ENCODE measurements at regions not wholly inside any gene's neighbourhood (a gene's known extent, or its start where the extent isn't known, plus 50 kb on each side); places are given as distances from the start of the nearest gene placed in this dataset.

- peak overlapping the region; percentile 10 to 58 for H3K27ac ChIP-seq
- DNase-seq (ENCODE audit: low spot score) = no peak
- no peak overlapping the region for H3K4me3 ChIP-seq
- H3K36me3 ChIP-seq = no peaks in the 10 kb centered on the region
- no peaks in the 10 kb centered on the region for H3K27me3 ChIP-seq (replicated peaks; ENCODE audit: insufficient read depth)
- TF ChIP-seq, protein P1, sequence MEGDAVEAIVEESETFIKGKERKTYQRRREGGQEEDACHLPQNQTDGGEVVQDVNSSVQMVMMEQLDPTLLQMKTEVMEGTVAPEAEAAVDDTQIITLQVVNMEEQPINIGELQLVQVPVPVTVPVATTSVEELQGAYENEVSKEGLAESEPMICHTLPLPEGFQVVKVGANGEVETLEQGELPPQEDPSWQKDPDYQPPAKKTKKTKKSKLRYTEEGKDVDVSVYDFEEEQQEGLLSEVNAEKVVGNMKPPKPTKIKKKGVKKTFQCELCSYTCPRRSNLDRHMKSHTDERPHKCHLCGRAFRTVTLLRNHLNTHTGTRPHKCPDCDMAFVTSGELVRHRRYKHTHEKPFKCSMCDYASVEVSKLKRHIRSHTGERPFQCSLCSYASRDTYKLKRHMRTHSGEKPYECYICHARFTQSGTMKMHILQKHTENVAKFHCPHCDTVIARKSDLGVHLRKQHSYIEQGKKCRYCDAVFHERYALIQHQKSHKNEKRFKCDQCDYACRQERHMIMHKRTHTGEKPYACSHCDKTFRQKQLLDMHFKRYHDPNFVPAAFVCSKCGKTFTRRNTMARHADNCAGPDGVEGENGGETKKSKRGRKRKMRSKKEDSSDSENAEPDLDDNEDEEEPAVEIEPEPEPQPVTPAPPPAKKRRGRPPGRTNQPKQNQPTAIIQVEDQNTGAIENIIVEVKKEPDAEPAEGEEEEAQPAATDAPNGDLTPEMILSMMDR (IDR thresholded peaks at IDR 0.05) = no peak
- ATAC-seq (ENCODE audit: insufficient number of reproducible peaks, low FRiP score, low read depth) = no peak
- peaks cover 19 to 55% of the 10 kb centered on the region in 2 donors for H3K4me1 ChIP-seq (ENCODE audit: control insufficient read depth in 1 of 2, low read depth in 2 of 2)
- H3K9me3 ChIP-seq = no peaks in the 10 kb centered on the region
Observed at GRCh38 chr17:63358111-63358839, 87.8 kb downstream of the CYB561 start.

DNA sequence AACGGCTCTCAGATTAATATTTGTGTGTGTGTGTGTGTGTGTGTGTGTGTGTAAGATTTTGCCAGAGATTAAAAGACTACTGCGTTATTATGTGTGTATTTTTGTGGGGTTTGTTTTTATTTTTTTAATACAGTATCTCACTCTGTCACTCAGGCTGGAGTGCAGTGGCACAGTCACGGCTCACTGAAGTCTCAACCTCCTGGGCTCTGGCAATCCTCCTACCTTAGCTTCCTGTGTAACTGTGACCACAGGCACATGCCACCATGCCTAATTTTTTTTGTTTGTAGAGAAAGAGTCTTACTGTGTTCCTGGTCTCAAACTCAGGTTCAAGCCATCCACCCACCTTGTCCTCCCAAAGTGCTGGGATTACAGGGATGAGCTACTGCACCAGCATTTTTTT is 87.2 kb downstream of the CYB561 start:
- no peaks in the 10 kb centered on the region for H3K9me3 ChIP-seq
- ATAC-seq (ENCODE audit: insufficient number of reproducible peaks, low FRiP score, low read depth) = no peak
- H3K4me1 ChIP-seq (ENCODE audit: control insufficient read depth in 1 of 2, low read depth in 2 of 2) = peaks cover 19 to 51% of the 10 kb centered on the region in 2 donors
- H3K27me3 ChIP-seq (replicated peaks; ENCODE audit: insufficient read depth) = no peaks in the 10 kb centered on the region
- DNase-seq (ENCODE audit: low spot score) = no peak
- no peak overlapping the region for H3K4me3 ChIP-seq
- no peaks in the 10 kb centered on the region for H3K36me3 ChIP-seq
- TF ChIP-seq, protein P1 (IDR thresholded peaks at IDR 0.05) = no peak
- H3K27ac ChIP-seq = no peak overlapping the region

DNA sequence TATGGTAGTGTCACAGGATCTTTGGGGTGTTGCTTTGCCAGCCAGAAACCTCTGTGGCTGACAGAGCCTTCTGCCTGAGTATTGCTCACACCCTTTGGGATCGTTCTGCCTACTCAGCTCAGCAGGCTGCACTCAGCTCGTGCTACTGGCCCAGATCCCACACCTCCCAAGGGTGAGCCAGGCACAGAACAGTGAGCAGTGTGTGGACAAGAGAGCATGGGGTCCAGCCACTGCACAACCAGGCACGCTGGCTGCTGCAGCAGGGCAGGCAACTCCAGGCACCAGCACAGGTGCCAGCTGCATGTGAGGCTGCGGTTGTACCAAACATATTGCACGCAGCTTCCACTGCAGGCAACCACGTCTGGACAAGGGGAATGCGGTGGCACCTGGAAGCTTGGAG is 84.9 kb downstream of the CYB561 start:
- Histone ChIP-seq H3K9me3 (no peaks in the 10 kb centered on the region), H3K36me3 (no peaks in the 10 kb centered on the region), H3K4me3 (no peak overlapping the region), H3K27me3 (replicated peaks; ENCODE audit: insufficient read depth) (no peaks in the 10 kb centered on the region), H3K27ac (no peak overlapping the region), H3K4me1 (ENCODE audit: control insufficient read depth in 1 of 2, low read depth in 2 of 2) (peaks cover 11 to 29% of the 10 kb centered on the region in 2 donors)
- TF ChIP-seq, protein P1 (IDR thresholded peaks at IDR 0.05) = no peak
- no peak for ATAC-seq (ENCODE audit: insufficient number of reproducible peaks, low FRiP score, low read depth)
- no peak for DNase-seq (ENCODE audit: low spot score)

- H3K9me3 ChIP-seq = no peaks in the 10 kb centered on the region
- H3K36me3 ChIP-seq = no peaks in the 10 kb centered on the region
- no peak for ATAC-seq (ENCODE audit: insufficient number of reproducible peaks, low FRiP score, low read depth)
- no peak for DNase-seq (ENCODE audit: low spot score)
- no peak overlapping the region for H3K4me3 ChIP-seq
- H3K4me1 ChIP-seq (ENCODE audit: control insufficient read depth in 1 of 2, low read depth in 2 of 2) = peaks cover 7 to 20% of the 10 kb centered on the region in 2 donors
- H3K27me3 ChIP-seq (replicated peaks; ENCODE audit: insufficient read depth) = no peaks in the 10 kb centered on the region
- TF ChIP-seq, protein P1 (IDR thresholded peaks at IDR 0.05) = no peak
- no peak overlapping the region for H3K27ac ChIP-seq
Observed at GRCh38 chr17:63362115-63362514, 84.0 kb downstream of the CYB561 start.

- H3K27ac ChIP-seq = no peak overlapping the region
- no peaks in the 10 kb centered on the region for H3K27me3 ChIP-seq (replicated peaks; ENCODE audit: insufficient read depth)
- no peaks in the 10 kb centered on the region for H3K36me3 ChIP-seq
- ATAC-seq (ENCODE audit: insufficient number of reproducible peaks, low FRiP score, low read depth) (no peak), DNase-seq (ENCODE audit: low spot score) (no peak)
- no peaks in the 10 kb centered on the region for H3K4me1 ChIP-seq (ENCODE audit: control insufficient read depth in 1 of 2, low read depth in 2 of 2)
- TF ChIP-seq, protein P1 (IDR thresholded peaks at IDR 0.05) = no peak
- no peak overlapping the region for H3K4me3 ChIP-seq
- H3K9me3 ChIP-seq = no peaks in the 10 kb centered on the region
Observed at GRCh38 chr17:63364387-63364786, 81.7 kb downstream of the CYB561 start.
